HK-2 (cell line): ENCODE measurements at regions not wholly inside any gene's neighbourhood (a gene's known extent, or its start where the extent isn't known, plus 50 kb on each side); places are given as distances from the start of the nearest gene placed in this dataset.
"Not testable (repeated sequence)": the region's sequence is repeated elsewhere in the genome, so short reads cannot be mapped to it uniquely, and the experiment has no call there.

Source experiments
- DNase-seq: peaks from one replicate; pipeline ENCODE4 v3.0.0-alpha.2; 2018; ENCODE audit not compliant: unreplicated experiment

- no peak for DNase-seq
Observed at GRCh38 chr10:124244256-124244877, 151.0 kb upstream of the CHST15 start.

- DNase-seq, result no peak
Observed at GRCh38 chr10:124243702-124244121, 150.3 kb upstream of the CHST15 start.

GRCh38 chr10:124242791-124243190 is 149.4 kb upstream of the CHST15 start:
- DNase-seq, result no peak

GRCh38 chr10:124242365-124242764 is 149.0 kb upstream of the CHST15 start:
- no peak for DNase-seq

- DNase-seq, result not testable (repeated sequence)
Observed at GRCh38 chr10:124241510-124241909, 148.1 kb upstream of the CHST15 start.

- DNase-seq, result no peak
Observed at GRCh38 chr10:124240839-124241291, 147.5 kb upstream of the CHST15 start.

GRCh38 chr10:124239696-124240095 is 146.3 kb upstream of the CHST15 start:
- no peak for DNase-seq

- no peak for DNase-seq
Observed at GRCh38 chr10:124239134-124239533, 145.7 kb upstream of the CHST15 start.

GRCh38 chr10:124238367-124238766 is 145.0 kb upstream of the CHST15 start:
- DNase-seq, result no peak

GRCh38 chr10:124237282-124237961 is 144.0 kb upstream of the CHST15 start:
- no peak for DNase-seq

GRCh38 chr10:124236816-124237215 is 143.4 kb upstream of the CHST15 start:
- DNase-seq, result no peak

- DNase-seq, result no peak
Observed at GRCh38 chr10:124236136-124236535, 142.7 kb upstream of the CHST15 start.

GRCh38 chr10:124235232-124235631 is 141.8 kb upstream of the CHST15 start:
- DNase-seq, result no peak

- no peak for DNase-seq
Observed at GRCh38 chr10:124233546-124234138, 140.2 kb upstream of the CHST15 start.

GRCh38 chr10:124232686-124233545 is 139.5 kb upstream of the CHST15 start:
- no peak for DNase-seq

- no peak for DNase-seq
Observed at GRCh38 chr10:124231168-124232155, 138.1 kb upstream of the CHST15 start.

GRCh38 chr10:124230635-124231167 is 137.3 kb upstream of the CHST15 start:
- DNase-seq, result no peak

GRCh38 chr10:124229989-124230634 is 136.7 kb upstream of the CHST15 start:
- DNase-seq, result no peak

- no peak for DNase-seq
Observed at GRCh38 chr10:124229201-124229988, 136.0 kb upstream of the CHST15 start.
